ENCODE measurements at regions not wholly inside any gene's neighbourhood (a gene's known extent, or its start where the extent isn't known, plus 50 kb on each side); places are given as distances from the start of the nearest gene placed in this dataset.

- Mint-ChIP-seq H3K27me3 (no peaks in the 10 kb centered on the region), H3K9me3 (peaks cover 7% of the 10 kb centered on the region), H3K4me1 (no peaks in the 10 kb centered on the region), H3K36me3 (no peaks in the 10 kb centered on the region), H3K27ac (no peak overlapping the region), H3K4me3 (no peak overlapping the region)
- ATAC-seq (ENCODE audit: low read depth) (no peak), DNase-seq (no peak)
- POLR2A ChIA-PET = no interaction called here
Observed at GRCh38 chr7:124364283-124364682, 331.4 kb upstream of the TMEM229A start.

GRCh38 chr7:124354201-124354600 lies 321.3 kb upstream of the TMEM229A start:
- Mint-ChIP-seq H3K27ac (no peak overlapping the region), H3K4me3 (no peak overlapping the region), H3K4me1 (no peaks in the 10 kb centered on the region), H3K27me3 (no peaks in the 10 kb centered on the region), H3K36me3 (no peaks in the 10 kb centered on the region), H3K9me3 (no peaks in the 10 kb centered on the region)
- POLR2A ChIA-PET = no interaction called here
- DNase-seq = no peak
- ATAC-seq (ENCODE audit: low read depth) = no peak

- H3K36me3 Mint-ChIP-seq = no peaks in the 10 kb centered on the region
- H3K27me3 Mint-ChIP-seq = no peaks in the 10 kb centered on the region
- H3K9me3 Mint-ChIP-seq = no peaks in the 10 kb centered on the region
- no peak for DNase-seq
- POLR2A ChIA-PET = no interaction called here
- no peak overlapping the region for H3K4me3 Mint-ChIP-seq
- no peak overlapping the region for H3K27ac Mint-ChIP-seq
- H3K4me1 Mint-ChIP-seq = no peaks in the 10 kb centered on the region
- ATAC-seq (ENCODE audit: low read depth) = no peak
Observed at GRCh38 chr7:124351950-124352349, 319.1 kb upstream of the TMEM229A start.

- DNase-seq (no peak), ATAC-seq (ENCODE audit: low read depth) (no peak)
- POLR2A ChIA-PET = no interaction called here
- Mint-ChIP-seq H3K9me3 (peaks cover 7% of the 10 kb centered on the region), H3K4me3 (no peak overlapping the region), H3K27ac (no peak overlapping the region), H3K4me1 (no peaks in the 10 kb centered on the region), H3K27me3 (no peaks in the 10 kb centered on the region), H3K36me3 (no peaks in the 10 kb centered on the region)
Observed at GRCh38 chr7:124349443-124349842, 316.6 kb upstream of the TMEM229A start.

- Mint-ChIP-seq H3K36me3 (no peaks in the 10 kb centered on the region), H3K4me1 (no peaks in the 10 kb centered on the region), H3K27ac (no peak overlapping the region), H3K27me3 (no peaks in the 10 kb centered on the region), H3K9me3 (peaks cover 1% of the 10 kb centered on the region), H3K4me3 (no peak overlapping the region)
- ATAC-seq (ENCODE audit: low read depth) = no peak
- POLR2A ChIA-PET = no interaction called here
- no peak for DNase-seq
Observed at GRCh38 chr7:124338861-124339260, 306.0 kb upstream of the TMEM229A start.

GRCh38 chr7:124330731-124331407 lies 298.0 kb upstream of the TMEM229A start:
- no peaks in the 10 kb centered on the region for H3K4me1 Mint-ChIP-seq
- POLR2A ChIA-PET = no interaction called here
- no peak overlapping the region for H3K4me3 Mint-ChIP-seq
- DNase-seq (no peak), ATAC-seq (ENCODE audit: low read depth) (no peak)
- no peak overlapping the region for H3K27ac Mint-ChIP-seq
- H3K9me3 Mint-ChIP-seq = no peaks in the 10 kb centered on the region
- H3K27me3 Mint-ChIP-seq = no peaks in the 10 kb centered on the region
- no peaks in the 10 kb centered on the region for H3K36me3 Mint-ChIP-seq

- Mint-ChIP-seq H3K27ac (no peak overlapping the region), H3K27me3 (no peaks in the 10 kb centered on the region), H3K4me3 (no peak overlapping the region), H3K9me3 (peaks cover 2% of the 10 kb centered on the region), H3K36me3 (no peaks in the 10 kb centered on the region), H3K4me1 (no peaks in the 10 kb centered on the region)
- DNase-seq = no peak
- ATAC-seq (ENCODE audit: low read depth) = no peak
- POLR2A ChIA-PET = no interaction called here
Observed at GRCh38 chr7:124328774-124329173, 295.9 kb upstream of the TMEM229A start.

- Mint-ChIP-seq H3K4me1 (no peaks in the 10 kb centered on the region), H3K27me3 (no peaks in the 10 kb centered on the region), H3K9me3 (peaks cover 2% of the 10 kb centered on the region), H3K4me3 (no peak overlapping the region), H3K36me3 (no peaks in the 10 kb centered on the region), H3K27ac (no peak overlapping the region)
- POLR2A ChIA-PET = no interaction called here
- ATAC-seq (ENCODE audit: low read depth) (no peak), DNase-seq (no peak)
Observed at GRCh38 chr7:124324262-124324661, 291.4 kb upstream of the TMEM229A start.

- POLR2A ChIA-PET = no interaction called here
- H3K4me1 Mint-ChIP-seq = no peaks in the 10 kb centered on the region
- H3K4me3 Mint-ChIP-seq = no peak overlapping the region
- no peak for ATAC-seq (ENCODE audit: low read depth)
- DNase-seq = no peak
- H3K9me3 Mint-ChIP-seq = peaks cover 2% of the 10 kb centered on the region
- H3K27me3 Mint-ChIP-seq = no peaks in the 10 kb centered on the region
- H3K27ac Mint-ChIP-seq = no peak overlapping the region
- H3K36me3 Mint-ChIP-seq = no peaks in the 10 kb centered on the region
Observed at GRCh38 chr7:124323597-124323996, 290.7 kb upstream of the TMEM229A start.

- Mint-ChIP-seq H3K27me3 (no peaks in the 10 kb centered on the region), H3K27ac (no peak overlapping the region), H3K36me3 (no peaks in the 10 kb centered on the region), H3K9me3 (peaks cover 2% of the 10 kb centered on the region), H3K4me3 (no peak overlapping the region), H3K4me1 (no peaks in the 10 kb centered on the region)
- DNase-seq (no peak), ATAC-seq (ENCODE audit: low read depth) (no peak)
- POLR2A ChIA-PET = no interaction called here
Observed at GRCh38 chr7:124322561-124322960, 289.7 kb upstream of the TMEM229A start.

- ATAC-seq (ENCODE audit: low read depth) = no peak
- Mint-ChIP-seq H3K4me3 (no peak overlapping the region), H3K9me3 (no peaks in the 10 kb centered on the region), H3K36me3 (no peaks in the 10 kb centered on the region), H3K27ac (no peak overlapping the region), H3K4me1 (no peaks in the 10 kb centered on the region), H3K27me3 (no peaks in the 10 kb centered on the region)
- POLR2A ChIA-PET = no interaction called here
- no peak for DNase-seq
Observed at GRCh38 chr7:124318721-124319450, 286.0 kb upstream of the TMEM229A start.

GRCh38 chr7:124310934-124311390 lies 278.1 kb upstream of the TMEM229A start:
- Mint-ChIP-seq H3K27ac (no peak overlapping the region), H3K4me1 (no peaks in the 10 kb centered on the region), H3K36me3 (no peaks in the 10 kb centered on the region), H3K27me3 (no peaks in the 10 kb centered on the region), H3K9me3 (peaks cover 4% of the 10 kb centered on the region), H3K4me3 (no peak overlapping the region)
- no peak for DNase-seq
- POLR2A ChIA-PET = no interaction called here
- ATAC-seq (ENCODE audit: low read depth) = no peak

GRCh38 chr7:124308384-124308783 lies 275.5 kb upstream of the TMEM229A start:
- DNase-seq (no peak), ATAC-seq (ENCODE audit: low read depth) (no peak)
- H3K27me3 Mint-ChIP-seq = no peaks in the 10 kb centered on the region
- H3K9me3 Mint-ChIP-seq = peaks cover 4% of the 10 kb centered on the region
- H3K4me1 Mint-ChIP-seq = no peaks in the 10 kb centered on the region
- no peak overlapping the region for H3K27ac Mint-ChIP-seq
- no peaks in the 10 kb centered on the region for H3K36me3 Mint-ChIP-seq
- no peak overlapping the region for H3K4me3 Mint-ChIP-seq
- POLR2A ChIA-PET = no interaction called here

- ATAC-seq (ENCODE audit: low read depth) (no peak), DNase-seq (no peak)
- H3K4me3 Mint-ChIP-seq = no peak overlapping the region
- no peak overlapping the region for H3K27ac Mint-ChIP-seq
- no peaks in the 10 kb centered on the region for H3K27me3 Mint-ChIP-seq
- peaks cover 13% of the 10 kb centered on the region for H3K9me3 Mint-ChIP-seq
- POLR2A ChIA-PET = no interaction called here
- no peaks in the 10 kb centered on the region for H3K4me1 Mint-ChIP-seq
- no peaks in the 10 kb centered on the region for H3K36me3 Mint-ChIP-seq
Observed at GRCh38 chr7:124295289-124295688, 262.4 kb upstream of the TMEM229A start.
